ENCODE measurements at regions not wholly inside any gene's neighbourhood (a gene's known extent, or its start where the extent isn't known, plus 50 kb on each side); places are given as distances from the start of the nearest gene placed in this dataset.

- ATAC-seq (replicated peaks) (no peak), DNase-seq (no peak)
- Mint-ChIP-seq H3K27me3 (peaks cover 0 to 6% of the 10 kb centered on the region in 2 donors), H3K4me3 (no peak overlapping the region), H3K9me3 (peaks cover 0 to 3% of the 10 kb centered on the region in 2 donors), H3K4me1 (ENCODE audit: low read depth in 2 of 2) (no peaks in the 10 kb centered on the region), H3K27ac (no peak overlapping the region), H3K36me3 (ENCODE audit: insufficient read depth) (no peaks in the 10 kb centered on the region)
Measured at GRCh38 chr5:158320934-158321333, 462.0 kb upstream of the CLINT1 start.

GRCh38 chr5:158320178-158320674, 461.3 kb upstream of the CLINT1 start:
- no peaks in the 10 kb centered on the region for H3K4me1 Mint-ChIP-seq (ENCODE audit: low read depth in 2 of 2)
- H3K27ac Mint-ChIP-seq = no peak overlapping the region
- peaks cover 0 to 3% of the 10 kb centered on the region in 2 donors for H3K9me3 Mint-ChIP-seq
- ATAC-seq (replicated peaks) = no peak
- no peak for DNase-seq
- H3K36me3 Mint-ChIP-seq (ENCODE audit: insufficient read depth) = no peaks in the 10 kb centered on the region
- H3K27me3 Mint-ChIP-seq = peaks cover 0 to 6% of the 10 kb centered on the region in 2 donors
- H3K4me3 Mint-ChIP-seq = no peak overlapping the region

GRCh38 chr5:158317507-158317906, 458.6 kb upstream of the CLINT1 start:
- no peak for ATAC-seq (replicated peaks)
- Mint-ChIP-seq H3K4me3 (no peak overlapping the region), H3K9me3 (peaks cover 0 to 2% of the 10 kb centered on the region in 2 donors), H3K27me3 (peaks cover 6 to 23% of the 10 kb centered on the region in 2 donors), H3K4me1 (ENCODE audit: low read depth in 2 of 2) (no peaks in the 10 kb centered on the region), H3K27ac (no peak overlapping the region), H3K36me3 (ENCODE audit: insufficient read depth) (no peaks in the 10 kb centered on the region)
- no peak for DNase-seq

GRCh38 chr5:158313733-158314464, 455.0 kb upstream of the CLINT1 start:
- H3K27me3 Mint-ChIP-seq = peaks cover 6 to 17% of the 10 kb centered on the region in 2 donors
- peaks cover 0 to 2% of the 10 kb centered on the region in 2 donors for H3K9me3 Mint-ChIP-seq
- DNase-seq (no peak), ATAC-seq (replicated peaks) (no peak)
- H3K36me3 Mint-ChIP-seq (ENCODE audit: insufficient read depth) = no peaks in the 10 kb centered on the region
- H3K4me1 Mint-ChIP-seq (ENCODE audit: low read depth in 2 of 2) = no peaks in the 10 kb centered on the region
- H3K27ac Mint-ChIP-seq = no peak overlapping the region
- H3K4me3 Mint-ChIP-seq = no peak overlapping the region

- H3K4me3 Mint-ChIP-seq = no peak overlapping the region
- H3K36me3 Mint-ChIP-seq (ENCODE audit: insufficient read depth) = no peaks in the 10 kb centered on the region
Measured at GRCh38 chr5:158313027-158313732, 454.2 kb upstream of the CLINT1 start.

GRCh38 chr5:158309088-158309807, 450.3 kb upstream of the CLINT1 start:
- no peak overlapping the region for H3K4me3 Mint-ChIP-seq
- no peak overlapping the region for H3K27ac Mint-ChIP-seq
- no peak for ATAC-seq (replicated peaks)

More at GRCh38 chr5:158313027-158313732, 454.2 kb upstream of the CLINT1 start:
- DNase-seq (no peak), ATAC-seq (replicated peaks) (no peak)
- Mint-ChIP-seq H3K27ac (no peak overlapping the region), H3K27me3 (peaks cover 6 to 17% of the 10 kb centered on the region in 2 donors), H3K9me3 (peaks cover 0 to 2% of the 10 kb centered on the region in 2 donors), H3K4me1 (ENCODE audit: low read depth in 2 of 2) (no peaks in the 10 kb centered on the region)

GRCh38 chr5:158308429-158309025, 449.6 kb upstream of the CLINT1 start:
- no peak overlapping the region for H3K4me3 Mint-ChIP-seq
- DNase-seq (no peak), ATAC-seq (replicated peaks) (no peak)
- peaks cover 5 to 15% of the 10 kb centered on the region in 2 donors for H3K27me3 Mint-ChIP-seq
- no peak overlapping the region for H3K27ac Mint-ChIP-seq
- H3K9me3 Mint-ChIP-seq = peaks cover 0 to 4% of the 10 kb centered on the region in 2 donors
- no peaks in the 10 kb centered on the region for H3K36me3 Mint-ChIP-seq (ENCODE audit: insufficient read depth)
- no peaks in the 10 kb centered on the region for H3K4me1 Mint-ChIP-seq (ENCODE audit: low read depth in 2 of 2)

More at GRCh38 chr5:158309088-158309807, 450.3 kb upstream of the CLINT1 start:
- no peak for DNase-seq
- H3K9me3 Mint-ChIP-seq = peaks cover 0 to 4% of the 10 kb centered on the region in 2 donors
- H3K4me1 Mint-ChIP-seq (ENCODE audit: low read depth in 2 of 2) = no peaks in the 10 kb centered on the region
- H3K36me3 Mint-ChIP-seq (ENCODE audit: insufficient read depth) = no peaks in the 10 kb centered on the region
- peaks cover 6 to 22% of the 10 kb centered on the region in 2 donors for H3K27me3 Mint-ChIP-seq

GRCh38 chr5:158305861-158306260, 446.9 kb upstream of the CLINT1 start:
- no peak for DNase-seq

GRCh38 chr5:158304607-158305006, 445.7 kb upstream of the CLINT1 start:
- no peak overlapping the region for H3K4me3 Mint-ChIP-seq
- no peaks in the 10 kb centered on the region for H3K36me3 Mint-ChIP-seq (ENCODE audit: insufficient read depth)
- H3K9me3 Mint-ChIP-seq = peaks cover 0 to 2% of the 10 kb centered on the region in 2 donors
- H3K27ac Mint-ChIP-seq = no peak overlapping the region
- DNase-seq (no peak), ATAC-seq (replicated peaks) (no peak)
- H3K4me1 Mint-ChIP-seq (ENCODE audit: low read depth in 2 of 2) = no peaks in the 10 kb centered on the region
- peaks cover 0 to 9% of the 10 kb centered on the region in 2 donors for H3K27me3 Mint-ChIP-seq

More at GRCh38 chr5:158305861-158306260, 446.9 kb upstream of the CLINT1 start:
- H3K27me3 Mint-ChIP-seq = peaks cover 0 to 9% of the 10 kb centered on the region in 2 donors
- H3K9me3 Mint-ChIP-seq = peaks cover 0 to 4% of the 10 kb centered on the region in 2 donors
- no peak overlapping the region for H3K4me3 Mint-ChIP-seq
- H3K36me3 Mint-ChIP-seq (ENCODE audit: insufficient read depth) = no peaks in the 10 kb centered on the region
- H3K27ac Mint-ChIP-seq = no peak overlapping the region
- ATAC-seq (replicated peaks) = no peak
- no peaks in the 10 kb centered on the region for H3K4me1 Mint-ChIP-seq (ENCODE audit: low read depth in 2 of 2)

- Mint-ChIP-seq H3K27ac (no peak overlapping the region), H3K36me3 (ENCODE audit: insufficient read depth) (no peaks in the 10 kb centered on the region), H3K9me3 (peaks cover 0 to 2% of the 10 kb centered on the region in 2 donors), H3K4me3 (no peak overlapping the region), H3K27me3 (peaks cover 0 to 9% of the 10 kb centered on the region in 2 donors), H3K4me1 (ENCODE audit: low read depth in 2 of 2) (no peaks in the 10 kb centered on the region)
- DNase-seq (no peak), ATAC-seq (replicated peaks) (no peak)
Measured at GRCh38 chr5:158303883-158304282, 444.9 kb upstream of the CLINT1 start.

- H3K36me3 Mint-ChIP-seq (ENCODE audit: insufficient read depth) = no peaks in the 10 kb centered on the region
- no peak for ATAC-seq (replicated peaks)
- no peak for DNase-seq
- no peaks in the 10 kb centered on the region for H3K4me1 Mint-ChIP-seq (ENCODE audit: low read depth in 2 of 2)
- no peak overlapping the region for H3K4me3 Mint-ChIP-seq
- H3K27me3 Mint-ChIP-seq = peaks cover 0 to 9% of the 10 kb centered on the region in 2 donors
- peaks cover 0 to 2% of the 10 kb centered on the region in 2 donors for H3K9me3 Mint-ChIP-seq
- no peak overlapping the region for H3K27ac Mint-ChIP-seq
Measured at GRCh38 chr5:158303275-158303674, 444.3 kb upstream of the CLINT1 start.

- peaks cover 0 to 3% of the 10 kb centered on the region in 2 donors for H3K27me3 Mint-ChIP-seq
- ATAC-seq (replicated peaks) (no peak), DNase-seq (no peak)
- H3K4me3 Mint-ChIP-seq = no peak overlapping the region
- H3K36me3 Mint-ChIP-seq (ENCODE audit: insufficient read depth) = no peaks in the 10 kb centered on the region
- peaks cover 0 to under 1% of the 10 kb centered on the region in 2 donors for H3K9me3 Mint-ChIP-seq
- no peak overlapping the region for H3K27ac Mint-ChIP-seq
- no peaks in the 10 kb centered on the region for H3K4me1 Mint-ChIP-seq (ENCODE audit: low read depth in 2 of 2)
Measured at GRCh38 chr5:158302029-158302428, 443.1 kb upstream of the CLINT1 start.

GRCh38 chr5:158301186-158301585, 442.2 kb upstream of the CLINT1 start:
- Mint-ChIP-seq H3K36me3 (ENCODE audit: insufficient read depth) (no peaks in the 10 kb centered on the region), H3K4me1 (ENCODE audit: low read depth in 2 of 2) (no peaks in the 10 kb centered on the region), H3K27me3 (no peaks in the 10 kb centered on the region), H3K9me3 (no peaks in the 10 kb centered on the region), H3K4me3 (no peak overlapping the region), H3K27ac (no peak overlapping the region)
- DNase-seq = no peak
- ATAC-seq (replicated peaks) = no peak

Measured in effector memory CD8-positive, alpha-beta T cell (primary cell).